ENCODE measurements at regions not wholly inside any gene's neighbourhood (a gene's known extent, or its start where the extent isn't known, plus 50 kb on each side); places are given as distances from the start of the nearest gene placed in this dataset.
"Not testable (repeated sequence)": the region's sequence is repeated elsewhere in the genome, so short reads cannot be mapped to it uniquely, and the experiment has no call there.

- H4K20me1 ChIP-seq (ENCODE audit: control insufficient read depth, extremely low read depth, insufficient read depth, low read length), result no peaks in the 10 kb centered on the region
- no peak overlapping the region for H2AFZ ChIP-seq (ENCODE audit: control insufficient read depth, low read length)
- no peak overlapping the region for H3K4me3 ChIP-seq (ENCODE audit: control insufficient read depth in 2 of 3, extremely low read depth in 1 of 3, insufficient read depth in 2 of 3, low read depth in 1 of 3, low read length in 3 of 3)
- no peaks in the 10 kb centered on the region for H3K27me3 ChIP-seq (ENCODE audit: control insufficient read depth, extremely low read depth, insufficient read depth, low read length)
- no peak for FAIRE-seq
- no peak for TF ChIP-seq CTCF (optimal IDR thresholded peaks at IDR 0.05 in 1 of 3, IDR thresholded peaks at IDR 0.05 in 1 of 3, conservative IDR thresholded peaks at IDR 0.05 in 1 of 3; ENCODE audit: extremely low read depth in 1 of 3, insufficient read depth in 2 of 3, low read length in 3 of 3)
- TF ChIP-seq EZH2 (IDR thresholded peaks at IDR 0.05; ENCODE audit: low read length), result no peak
- H3K4me1 ChIP-seq (ENCODE audit: control insufficient read depth, extremely low read depth, insufficient read depth, low read length), result no peaks in the 10 kb centered on the region
- H3K4me2 ChIP-seq (ENCODE audit: control insufficient read depth, extremely low read depth, insufficient read depth, low read depth, low read length), result no peak overlapping the region
- no peaks in the 10 kb centered on the region for H3K36me3 ChIP-seq (ENCODE audit: control insufficient read depth in 2 of 2, extremely low read depth in 1 of 2, insufficient read depth in 2 of 2, low read length in 2 of 2)
- H3K27ac ChIP-seq (ENCODE audit: control insufficient read depth, insufficient read depth, low read length), result no peak overlapping the region
- dilution Hi-C loops (cut with MboI; ENCODE audit: extremely low pct_ligation_motif_present, low sequenced_read_pairs), result no loop called here
- no peak overlapping the region for H3K9ac ChIP-seq (ENCODE audit: control insufficient read depth, extremely low read depth, insufficient read depth, low read length)
- no peaks in the 10 kb centered on the region for H3K9me3 ChIP-seq (ENCODE audit: control insufficient read depth, low read depth, low read length)
- H3K9me1 ChIP-seq (ENCODE audit: control insufficient read depth, extremely low read depth, insufficient read depth, low read length), result no peaks in the 10 kb centered on the region
- no peaks in the 10 kb centered on the region for H3K79me2 ChIP-seq (ENCODE audit: control insufficient read depth, insufficient read depth, low read length)
- DNase-seq (ENCODE audit: low read depth, low spot score), result no peak
Observed at GRCh38 chr9:118693645-118694044, 675.6 kb downstream of the BRINP1 start.

GRCh38 chr9:118695249-118695648 lies 674.0 kb downstream of the BRINP1 start:
- H3K4me1 ChIP-seq (ENCODE audit: control insufficient read depth, extremely low read depth, insufficient read depth, low read length); H3K9me1 ChIP-seq (ENCODE audit: control insufficient read depth, extremely low read depth, insufficient read depth, low read length); H4K20me1 ChIP-seq (ENCODE audit: control insufficient read depth, extremely low read depth, insufficient read depth, low read length); H3K79me2 ChIP-seq (ENCODE audit: control insufficient read depth, insufficient read depth, low read length); H3K36me3 ChIP-seq (ENCODE audit: control insufficient read depth in 2 of 2, extremely low read depth in 1 of 2, insufficient read depth in 2 of 2, low read length in 2 of 2); FAIRE-seq; H3K4me3 ChIP-seq (ENCODE audit: control insufficient read depth in 2 of 3, extremely low read depth in 1 of 3, insufficient read depth in 2 of 3, low read depth in 1 of 3, low read length in 3 of 3); dilution Hi-C loops (cut with MboI; ENCODE audit: extremely low pct_ligation_motif_present, low sequenced_read_pairs); H3K27ac ChIP-seq (ENCODE audit: control insufficient read depth, insufficient read depth, low read length); H2AFZ ChIP-seq (ENCODE audit: control insufficient read depth, low read length); H3K27me3 ChIP-seq (ENCODE audit: control insufficient read depth, extremely low read depth, insufficient read depth, low read length); H3K4me2 ChIP-seq (ENCODE audit: control insufficient read depth, extremely low read depth, insufficient read depth, low read depth, low read length); H3K9me3 ChIP-seq (ENCODE audit: control insufficient read depth, low read depth, low read length); H3K9ac ChIP-seq (ENCODE audit: control insufficient read depth, extremely low read depth, insufficient read depth, low read length); DNase-seq (ENCODE audit: low read depth, low spot score): not testable (repeated sequence)

GRCh38 chr9:118701985-118702384 lies 667.2 kb downstream of the BRINP1 start:
- Histone ChIP-seq H3K4me1 (ENCODE audit: control insufficient read depth, extremely low read depth, insufficient read depth, low read length) (no peaks in the 10 kb centered on the region), H3K36me3 (ENCODE audit: control insufficient read depth in 2 of 2, extremely low read depth in 1 of 2, insufficient read depth in 2 of 2, low read length in 2 of 2) (no peaks in the 10 kb centered on the region), H4K20me1 (ENCODE audit: control insufficient read depth, extremely low read depth, insufficient read depth, low read length) (no peaks in the 10 kb centered on the region), H3K4me2 (ENCODE audit: control insufficient read depth, extremely low read depth, insufficient read depth, low read depth, low read length) (no peak overlapping the region), H3K79me2 (ENCODE audit: control insufficient read depth, insufficient read depth, low read length) (no peaks in the 10 kb centered on the region), H3K27ac (ENCODE audit: control insufficient read depth, insufficient read depth, low read length) (no peak overlapping the region), H3K4me3 (ENCODE audit: control insufficient read depth in 2 of 3, extremely low read depth in 1 of 3, insufficient read depth in 2 of 3, low read depth in 1 of 3, low read length in 3 of 3) (no peak overlapping the region), H3K9ac (ENCODE audit: control insufficient read depth, extremely low read depth, insufficient read depth, low read length) (no peak overlapping the region), H3K27me3 (ENCODE audit: control insufficient read depth, extremely low read depth, insufficient read depth, low read length) (no peaks in the 10 kb centered on the region), H3K9me3 (ENCODE audit: control insufficient read depth, low read depth, low read length) (no peaks in the 10 kb centered on the region), H2AFZ (ENCODE audit: control insufficient read depth, low read length) (no peak overlapping the region), H3K9me1 (ENCODE audit: control insufficient read depth, extremely low read depth, insufficient read depth, low read length) (no peaks in the 10 kb centered on the region)
- TF ChIP-seq EZH2 (IDR thresholded peaks at IDR 0.05; ENCODE audit: low read length), result no peak
- no peak for TF ChIP-seq CTCF (optimal IDR thresholded peaks at IDR 0.05 in 1 of 3, IDR thresholded peaks at IDR 0.05 in 1 of 3, conservative IDR thresholded peaks at IDR 0.05 in 1 of 3; ENCODE audit: extremely low read depth in 1 of 3, insufficient read depth in 2 of 3, low read length in 3 of 3)
- dilution Hi-C loops (cut with MboI; ENCODE audit: extremely low pct_ligation_motif_present, low sequenced_read_pairs), result no loop called here
- DNase-seq (ENCODE audit: low read depth, low spot score), result no peak
- FAIRE-seq, result no peak
